Femur (tissue), 1 donor: ENCODE measurements at regions not wholly inside any gene's neighbourhood (a gene's known extent, or its start where the extent isn't known, plus 50 kb on each side); places are given as distances from the start of the nearest gene placed in this dataset.

ENCODE experiments used
- DNase-seq: peaks from one replicate; pipeline ENCODE4 v3.0.0-alpha.2; 2017

DNA sequence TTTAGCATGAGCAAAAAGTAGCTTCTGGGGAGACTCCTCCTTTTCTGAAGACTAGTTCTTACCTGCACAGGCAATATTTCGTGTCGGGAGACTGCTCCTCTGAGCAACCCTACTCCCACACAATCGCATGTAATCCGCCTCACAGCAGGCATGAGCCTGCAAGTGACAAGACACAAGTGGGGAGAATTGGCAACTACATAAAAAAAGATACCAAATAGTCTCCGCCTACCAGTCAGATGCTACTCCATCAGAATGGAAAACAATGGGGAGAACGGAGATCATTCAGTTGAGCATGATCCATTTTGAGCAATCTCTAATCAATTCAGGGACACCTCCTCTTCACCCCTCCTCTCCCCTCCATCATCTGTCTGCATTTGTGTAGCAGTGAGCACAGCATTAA lies 321.0 kb downstream of the COG6 start:
- DNase-seq, result no peak

DNA sequence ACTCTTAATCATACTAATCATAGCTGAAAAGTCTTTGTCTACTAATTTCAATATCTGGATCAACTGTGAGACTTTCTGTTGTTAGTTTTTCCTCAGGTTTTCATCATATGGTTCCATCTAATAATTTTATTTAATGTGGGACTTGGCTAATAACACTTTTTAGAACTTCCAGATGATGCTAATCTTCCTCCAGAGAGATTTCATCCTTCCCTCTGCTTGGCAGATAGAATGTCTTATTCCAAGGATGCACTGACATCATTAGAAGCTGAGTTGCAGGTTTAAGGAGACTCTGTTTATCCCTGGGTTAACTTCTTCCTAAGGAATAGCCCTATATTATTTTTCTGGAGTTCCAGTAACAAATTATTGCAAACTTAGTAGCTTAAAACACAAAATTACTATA lies 325.6 kb downstream of the COG6 start:
- DNase-seq, result no peak

DNA sequence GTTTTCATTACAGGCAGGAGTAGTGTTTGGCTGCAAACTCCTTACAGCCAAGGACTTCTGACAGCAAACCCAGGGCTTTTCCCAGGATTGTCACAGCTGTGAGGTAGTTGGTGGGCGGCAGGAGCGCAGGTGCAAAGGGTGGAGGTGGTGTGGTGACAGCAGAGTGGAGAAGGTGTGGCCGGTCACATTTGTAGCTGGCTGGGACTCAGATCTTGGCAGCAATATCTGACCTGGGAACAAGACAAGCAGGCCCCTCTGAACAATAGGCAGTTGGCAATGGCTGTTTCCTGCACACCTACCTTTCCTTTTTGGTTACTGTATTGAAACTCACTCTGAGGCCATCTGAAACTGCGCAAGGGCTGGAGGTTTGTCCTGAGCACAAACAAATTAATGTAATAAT lies 327.3 kb downstream of the COG6 start:
- no peak for DNase-seq

DNA sequence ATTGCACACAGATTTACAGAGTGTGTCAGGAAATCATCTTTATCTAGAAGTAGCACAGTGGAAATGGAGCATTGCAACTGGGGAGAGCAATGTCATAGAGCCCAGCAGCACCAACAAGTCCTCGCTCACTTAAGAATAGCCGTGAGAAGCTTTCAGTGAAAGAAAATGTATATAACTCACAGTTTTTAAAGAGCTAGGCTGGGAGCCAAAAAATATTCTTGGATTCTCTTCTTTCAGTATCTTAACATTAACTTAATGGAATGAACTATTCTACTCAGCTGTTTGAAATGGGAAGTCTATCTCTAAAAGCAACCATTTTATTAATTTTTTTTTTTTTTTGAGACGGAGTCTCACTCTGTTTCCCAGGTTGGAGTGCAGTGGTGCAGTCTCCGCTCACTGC lies 329.6 kb downstream of the COG6 start:
- DNase-seq, result no peak

DNA sequence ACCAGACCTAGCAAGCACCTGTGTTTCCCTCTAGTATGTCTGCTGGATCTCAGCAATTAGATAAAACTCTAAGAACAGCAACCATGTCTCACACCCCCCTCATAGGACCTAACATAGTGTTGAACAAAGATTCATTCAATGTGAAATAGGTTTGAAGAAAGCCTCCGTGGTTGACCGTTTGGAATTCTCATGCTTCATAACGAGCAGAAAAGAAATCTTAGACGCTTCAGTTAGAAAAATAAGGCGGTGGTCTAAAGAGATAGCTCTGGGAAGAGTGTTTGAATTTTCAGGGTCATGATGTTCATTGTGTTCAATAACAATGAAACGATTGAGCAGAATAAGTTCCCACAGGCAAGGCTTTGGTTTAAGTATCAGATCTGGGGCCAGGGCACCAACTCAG lies 332.9 kb downstream of the COG6 start:
- no peak for DNase-seq

GRCh38 chr13:39998166-39998565 lies 342.7 kb downstream of the COG6 start:
- no peak for DNase-seq

DNA sequence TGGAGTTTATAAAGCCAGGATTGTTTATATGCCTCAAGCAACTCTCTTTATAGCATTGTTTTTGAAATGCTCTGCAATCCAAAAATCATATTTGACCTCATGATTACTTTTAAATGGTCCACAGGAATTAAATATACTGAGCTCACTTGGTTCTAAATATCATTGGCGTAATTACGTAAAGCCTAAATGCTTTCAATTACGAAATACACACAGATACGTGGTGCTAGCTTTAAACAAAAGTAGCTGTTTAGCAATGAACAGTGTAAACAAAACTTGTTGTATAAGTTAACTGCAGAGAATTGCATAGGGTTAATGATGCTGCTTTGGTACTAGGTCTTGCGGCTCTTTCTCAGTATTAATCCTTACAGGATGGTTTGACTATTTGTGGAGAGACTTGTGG lies 346.6 kb downstream of the COG6 start:
- no peak for DNase-seq

- DNase-seq, result no peak
Observed at GRCh38 chr13:40013554-40013953, 358.1 kb downstream of the COG6 start.

GRCh38 chr13:40016953-40017660 lies 361.6 kb downstream of the COG6 start:
- DNase-seq, result no peak

DNA sequence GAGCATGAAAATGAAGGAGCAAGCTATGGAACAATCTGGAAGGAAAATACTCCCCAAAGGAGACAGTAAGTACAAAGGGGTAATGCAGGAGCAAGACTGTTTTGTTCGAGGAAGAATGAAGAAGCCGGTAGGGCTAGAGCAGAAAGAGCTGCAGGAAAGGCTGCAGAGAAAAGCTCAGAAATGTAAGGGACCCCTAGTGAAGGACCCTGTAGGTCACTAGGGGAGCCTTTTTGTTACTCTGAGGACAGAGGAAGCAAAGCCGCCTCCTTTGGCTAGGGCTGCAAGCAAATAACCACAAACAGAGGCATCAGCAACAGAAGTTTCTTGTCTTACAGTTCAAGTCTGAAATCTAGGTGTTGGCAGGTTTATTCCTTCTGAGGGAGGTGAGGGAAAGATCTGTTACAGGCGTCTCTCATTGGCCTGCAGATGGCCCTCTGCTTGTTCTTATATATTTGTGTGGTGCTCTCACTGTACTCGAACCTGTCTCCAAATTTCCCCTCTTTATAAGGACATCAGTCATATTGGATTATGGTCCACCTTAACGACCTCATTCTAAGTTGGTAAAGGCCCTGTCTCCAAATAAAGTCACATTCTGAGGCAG lies 362.3 kb downstream of the COG6 start:
- DNase-seq, result no peak

- no peak for DNase-seq
Observed at GRCh38 chr13:40023595-40024203, 368.2 kb downstream of the COG6 start.

DNA sequence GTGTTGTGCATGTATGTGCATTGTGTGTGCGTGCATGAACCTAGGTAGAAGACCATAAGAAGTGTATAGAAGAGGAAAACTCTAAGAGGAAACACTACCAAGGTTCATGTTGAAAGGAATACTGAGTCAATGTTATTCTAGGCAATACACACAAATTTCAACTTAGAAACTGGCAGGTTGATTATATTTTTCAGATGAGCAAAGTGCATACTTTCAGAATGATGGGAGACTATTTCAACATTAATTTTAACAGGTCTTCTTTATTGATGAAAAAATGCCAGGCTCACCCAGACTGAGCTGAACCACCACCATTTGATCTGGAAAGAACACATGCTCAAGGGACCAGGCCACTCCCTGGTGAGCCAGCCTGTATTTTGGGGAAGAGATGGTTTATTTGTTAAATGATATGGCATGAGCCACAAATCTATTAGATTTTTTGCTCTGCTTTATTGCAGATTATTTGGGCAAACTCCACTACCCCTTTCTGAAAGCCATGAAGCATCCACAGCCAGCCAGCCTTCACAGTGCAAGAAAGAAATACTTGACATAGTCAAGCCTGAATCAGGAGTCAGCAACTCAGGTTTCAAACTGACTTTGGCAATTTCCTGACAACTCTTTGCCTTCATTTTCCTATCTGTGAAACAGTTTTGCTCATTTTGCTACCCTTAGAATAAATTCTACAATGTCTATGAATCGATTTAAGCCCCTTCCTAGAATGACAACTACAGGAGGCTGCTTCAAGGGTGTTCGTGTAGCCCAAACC lies 368.9 kb downstream of the COG6 start:
- DNase-seq, result no peak

- no peak for DNase-seq
Observed at GRCh38 chr13:40024967-40025714, 369.7 kb downstream of the COG6 start.

- no peak for DNase-seq
Observed at GRCh38 chr13:40026174-40026585, 370.7 kb downstream of the COG6 start.

- no peak for DNase-seq
Observed at GRCh38 chr13:40026741-40027140, 371.3 kb downstream of the COG6 start.

DNA sequence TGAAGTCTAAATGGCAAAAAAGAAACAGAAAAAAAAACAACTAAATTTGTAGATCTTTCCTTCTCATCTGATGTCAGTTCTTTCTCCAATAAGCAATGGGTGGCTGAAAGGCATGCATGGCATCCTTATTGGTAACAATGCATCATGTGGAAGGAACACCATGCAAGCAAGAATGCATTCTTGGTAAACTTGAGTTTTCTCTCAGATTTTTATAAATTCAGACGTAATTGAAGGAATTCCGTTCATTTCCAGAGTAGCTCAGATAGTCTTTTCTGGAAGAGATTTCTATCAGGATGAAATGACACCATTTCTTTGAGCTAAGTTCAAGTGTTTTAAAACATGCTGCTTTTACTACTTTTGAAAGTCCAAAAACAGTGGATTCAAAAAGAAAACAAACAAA lies 373.0 kb downstream of the COG6 start:
- no peak for DNase-seq

GRCh38 chr13:40031031-40031430 lies 375.6 kb downstream of the COG6 start:
- no peak for DNase-seq

GRCh38 chr13:40039061-40039460 lies 383.6 kb downstream of the COG6 start:
- no peak for DNase-seq

DNA sequence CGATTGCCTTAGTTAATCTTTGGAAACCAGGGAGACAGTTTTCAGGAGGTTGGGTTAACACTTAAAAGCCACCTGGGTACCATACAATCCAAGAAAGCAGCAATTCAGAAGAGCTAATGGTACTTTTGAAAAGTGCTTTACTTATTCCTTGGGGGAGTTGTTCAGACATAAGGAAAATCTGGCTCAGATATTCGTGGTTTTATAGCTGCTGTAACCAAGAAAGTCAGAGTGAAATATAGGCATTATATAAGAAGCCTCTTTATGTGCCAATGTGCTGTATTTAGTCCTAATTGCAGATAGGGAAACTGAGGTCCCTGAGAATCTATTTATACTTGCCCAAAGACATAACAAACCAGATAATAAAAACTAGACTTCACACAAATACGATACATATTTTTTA lies 387.5 kb downstream of the COG6 start:
- no peak for DNase-seq

- no peak for DNase-seq
Observed at GRCh38 chr13:40043764-40044163, 388.3 kb downstream of the COG6 start.

DNA sequence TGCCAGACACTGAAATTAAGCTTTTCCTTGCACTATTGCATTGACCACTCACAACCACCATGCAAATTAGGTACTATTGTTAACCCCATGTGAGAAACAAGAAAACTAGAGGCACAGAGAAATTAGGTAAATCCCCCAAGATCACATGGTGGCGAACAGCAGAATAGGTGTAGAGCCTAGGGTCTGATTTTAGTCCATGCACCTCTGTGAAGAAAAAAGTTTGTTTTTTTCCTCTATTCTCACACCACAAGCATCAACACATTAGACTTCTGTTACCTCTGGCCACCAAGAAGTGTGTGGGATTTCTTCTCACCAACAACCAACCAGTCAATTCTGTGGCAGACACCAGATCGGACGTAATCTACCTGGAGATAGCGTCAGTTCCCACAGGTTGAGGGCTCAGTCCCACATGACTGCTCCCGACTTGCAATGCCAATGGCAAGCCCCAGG lies 391.9 kb downstream of the COG6 start:
- DNase-seq, result no peak

GRCh38 chr13:40048551-40048950 lies 393.1 kb downstream of the COG6 start:
- no peak for DNase-seq

DNA sequence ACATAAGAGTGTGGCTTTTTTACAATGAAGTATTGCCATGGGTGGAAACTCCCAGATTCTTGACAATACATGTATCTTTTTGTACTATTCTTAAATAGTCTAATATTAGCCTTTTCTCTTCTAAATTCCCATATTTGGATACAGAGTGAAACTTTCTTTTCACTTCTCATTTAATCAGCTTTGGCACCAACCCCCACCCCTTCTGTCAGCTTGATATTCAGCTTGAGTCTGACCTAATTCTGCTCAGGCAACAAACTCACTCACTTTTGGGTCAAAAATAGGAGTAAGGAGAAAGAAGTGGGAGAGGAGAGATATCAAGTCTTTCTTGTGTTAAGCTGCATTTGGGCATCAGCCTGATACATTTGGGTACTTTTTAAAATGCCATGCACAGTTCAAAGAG lies 397.5 kb downstream of the COG6 start:
- DNase-seq, result no peak
